K562 (cell line): ENCODE measurements at regions not wholly inside any gene's neighbourhood (a gene's known extent, or its start where the extent isn't known, plus 50 kb on each side); places are given as distances from the start of the nearest gene placed in this dataset.

Experiments used
- ATAC-seq: fragments of 200-7000 bp; cut with Tn5 transposase; 3 replicates; pipeline ENCODE4 v1.9.1; 2020; ENCODE audit warnings: moderate library complexity
- BruUV-seq: library from RNA; stranded (reverse); fragments of 400-500 nt; replicated peaks from 2 replicates; lab custom pipeline; 2021; lab: Mats Ljungman, UMichigan
- CTCF ChIA-PET: fragments of 300-600 bp; formaldehyde crosslinking; extraction: SDS; loops from one replicate; lab custom pipeline; 2021; ENCODE audit warnings: low intra/inter-chr PET ratio; lab: Yijun Ruan, JAX
- POLR2A ChIA-PET: fragments of 300-600, 350-650 bp; sonication (Branson Sonifier 250); formaldehyde crosslinking; extraction: SDS; loops from one replicate; lab custom pipeline; 2021; ENCODE audit warnings: antibody characterized with exemption, inconsistent platforms; lab: Yijun Ruan, JAX
- DNase-seq, 4 experiments: peaks; one replicate each; pipeline versions ENCODE4 v3.0.0 to v3.0.0-alpha.2; 2011 to 2018; ENCODE audit warnings: low spot score in 3 of 4, mixed read lengths in 3 of 4; ENCODE audit errors: extremely low read depth in 1 of 4
- FAIRE-seq: peaks from 2 replicates; lab custom pipeline; 2011; peaks lifted over from hg19 to GRCh38; lab: Jason Lieb, UNC
- H2AFZ ChIP-seq: 2 replicates; pipeline ENCODE4 v1.6.0; 2011; ENCODE audit warnings: low read depth, low read length, control low read depth, inconsistent platforms
- H3K27ac ChIP-seq: fragments of 200-600 bp; 3 replicates; pipeline ENCODE4 v1.8.0; 2011; ENCODE audit warnings: low read depth, mild to moderate bottlenecking, control low read depth, inconsistent platforms, low read length, moderate library complexity, mixed read lengths; ENCODE audit errors: extremely low read depth
- H3K27me3 ChIP-seq, 2 experiments: fragments of 300-600 bp in 1 of 2; 2 replicates in 1 of 2; 3 replicates in 1 of 2; pipeline versions ENCODE4 v1.6.0 to v1.8.0; 2011; ENCODE audit warnings: inconsistent platforms in 2 of 2, low read length in 2 of 2, mild to moderate bottlenecking in 1 of 2, mixed read lengths in 1 of 2, moderate library complexity in 1 of 2; ENCODE audit not compliant: control insufficient read depth in 2 of 2, insufficient read depth in 2 of 2
- H3K36me3 ChIP-seq: fragments of 300-600 bp; 3 replicates; pipeline ENCODE4 v1.8.0; 2011; ENCODE audit warnings: mild to moderate bottlenecking, low read length, inconsistent platforms; ENCODE audit not compliant: control insufficient read depth, insufficient read depth
- H3K4me1 ChIP-seq, 2 experiments: fragments of 200-600 bp in 1 of 2; replicated peaks in 1 of 2; 2 replicates in 1 of 2; 3 replicates in 1 of 2; pipeline versions ENCODE4 v1.5.1 to v1.8.0; 2011; ENCODE audit warnings: inconsistent platforms in 2 of 2, low read length in 2 of 2, mild to moderate bottlenecking in 1 of 2, mixed read lengths in 1 of 2, moderate library complexity in 1 of 2; ENCODE audit not compliant: control insufficient read depth in 2 of 2, insufficient read depth in 2 of 2
- H3K4me2 ChIP-seq: 2 replicates; pipeline ENCODE4 v1.6.1; 2011; ENCODE audit warnings: low read length, control low read depth, inconsistent platforms, mixed read lengths; ENCODE audit not compliant: insufficient read depth
- H3K4me3 ChIP-seq: fragments of 200-600 bp; sonication (generic), shearing (Covaris generic); 2 replicates; pipeline ENCODE4 v1.5.1; 2016; ENCODE audit warnings: control low read depth, inconsistent platforms
- H3K79me2 ChIP-seq: fragments of 200-600 bp; 3 replicates; pipeline ENCODE4 v1.8.0; 2011; ENCODE audit warnings: low read length, inconsistent platforms; ENCODE audit not compliant: control insufficient read depth, insufficient read depth
- H3K9ac ChIP-seq, 2 experiments: 2 replicates each; pipeline versions ENCODE4 v1.6.0 to v1.6.1; 2011; ENCODE audit warnings: low read depth in 2 of 2, low read length in 2 of 2, control low read depth in 1 of 2, inconsistent platforms in 1 of 2, mild to moderate bottlenecking in 1 of 2, mixed read lengths in 1 of 2; ENCODE audit not compliant: insufficient read depth in 1 of 2
- H3K9me1 ChIP-seq: one replicate; pipeline ENCODE4 v1.6.0; 2011; ENCODE audit warnings: inconsistent platforms, mild to moderate bottlenecking, low read length, moderate library complexity; ENCODE audit not compliant: control insufficient read depth, insufficient read depth
- H3K9me3 ChIP-seq: replicated peaks from 2 replicates; pipeline ENCODE4 v1.5.1; 2011; ENCODE audit warnings: low read depth, low read length, inconsistent platforms; ENCODE audit not compliant: control insufficient read depth, insufficient read depth
- H4K20me1 ChIP-seq: replicated peaks from 2 replicates; pipeline ENCODE4 v1.6.1; 2011; ENCODE audit warnings: low read length, inconsistent platforms, mixed read lengths; ENCODE audit not compliant: control insufficient read depth, insufficient read depth
- BRCA1 ChIP-seq, 2 experiments: fragments of 450-650 bp in 1 of 2; sonication (generic) in 1 of 2; formaldehyde crosslinking in 1 of 2; IDR thresholded peaks; 2 replicates each; pipeline versions ENCODE4 v1.5.0 to v1.6.1; 2017 to 2020; ENCODE audit warnings: mild to moderate bottlenecking in 1 of 2, missing genetic modification reagents in 1 of 2
- CBX2 ChIP-seq: fragments of 200-600 bp; sonication (generic); IDR thresholded peaks from one replicate; pipeline ENCODE4 v1.6.1; 2012; ENCODE audit warnings: mild to moderate bottlenecking, low read length, inconsistent platforms; ENCODE audit not compliant: insufficient read depth, poor library complexity, severe bottlenecking
- DDX20 ChIP-seq: fragments of 450-650 bp; IDR thresholded peaks from 2 replicates; pipeline ENCODE4 v1.6.1; 2016; ENCODE audit warnings: missing genetic modification characterization, low read depth, mild to moderate bottlenecking, missing compliant biosample characterization, moderate library complexity
- ETV6 ChIP-seq, 3 experiments: fragments of 150-350 bp in 1 of 3; sonication (generic) in 1 of 3; formaldehyde crosslinking in 1 of 3; IDR thresholded peaks; 2 replicates each; pipeline versions ENCODE4 v1.6.1 to v1.8.0; 2014 to 2022; ENCODE audit warnings: borderline replicate concordance in 2 of 3, low read depth in 2 of 3, antibody characterized with exemption in 1 of 3, low read length in 1 of 3, mild to moderate bottlenecking in 1 of 3, missing genetic modification reagents in 1 of 3
- HMBOX1 ChIP-seq: sonication (generic); IDR thresholded peaks from 2 replicates; pipeline ENCODE4 v1.6.1; 2016
- KAT2B ChIP-seq: IDR thresholded peaks from one replicate; pipeline ENCODE4 v1.6.1; 2012; ENCODE audit warnings: low read depth, mild to moderate bottlenecking, control low read depth, inconsistent platforms, low read length, moderate library complexity
- RBM34 ChIP-seq: fragments of 200-400 bp; formaldehyde crosslinking; IDR thresholded peaks from 2 replicates; pipeline ENCODE4 v1.6.1; 2018; ENCODE audit warnings: low read length, borderline replicate concordance; ENCODE audit not compliant: insufficient read depth
- ZFP1 ChIP-seq: fragments of 450-650 bp; formaldehyde crosslinking; IDR thresholded peaks from 2 replicates; pipeline ENCODE4 v1.4.0; 2020; ENCODE audit warnings: mild to moderate bottlenecking, mixed read lengths
- ZNF41 ChIP-seq: fragments of 250-450 bp; sonication (Bioruptor Pico); conservative IDR thresholded peaks from 2 replicates; pipeline ENCODE4 v1.4.0; 2020; ENCODE audit warnings: mild to moderate bottlenecking
- ZNF436 ChIP-seq: fragments of 250-450, 450-650 bp; sonication (Bioruptor Pico); formaldehyde crosslinking; IDR thresholded peaks from 2 replicates; pipeline ENCODE4 v1.7.0; 2020; ENCODE audit warnings: mild to moderate bottlenecking
- ZNF561 ChIP-seq: fragments of 450-650 bp; formaldehyde crosslinking; conservative IDR thresholded peaks from 2 replicates; pipeline ENCODE4 v1.4.0; 2020; ENCODE audit warnings: mild to moderate bottlenecking, moderate library complexity
- ZNF766 ChIP-seq: fragments of 200-800 bp; sonication (Bioruptor generic); conservative IDR thresholded peaks from 2 replicates; pipeline ENCODE4 v1.6.1; 2016; ENCODE audit warnings: missing genetic modification characterization, missing compliant biosample characterization
- WGBS: fragments of 100-300 bp; shearing (Covaris generic); methylation state at CpG from one replicate; pipeline ENCODE4 v1.1.6; 2016; ENCODE audit warnings: low coverage, mixed read lengths; ENCODE audit not compliant: insufficient coverage; ENCODE audit errors: missing lambda C conversion rate; 5-methylcytosine and 5-hydroxymethylcytosine counted together
- in situ Hi-C: fragments of 300-500 bp; cut with MboI; formaldehyde crosslinking; loops from 4 replicates; pipeline ENCODE4 v1.15.0; 2018; ENCODE audit warnings: inconsistent platforms, mixed read lengths
- intact Hi-C: fragments of 100-400 bp; cut with micrococcal nuclease; formaldehyde crosslinking; loops from 2 replicates; pipeline ENCODE4 v1.14.2; 2022
- TF ChIP-seq, protein P1 (sequence below): fragments of 450-650 bp; formaldehyde crosslinking; IDR thresholded peaks from 2 replicates; pipeline ENCODE4 v1.4.0; 2022; ENCODE audit warnings: missing genetic modification characterization
- TF ChIP-seq, protein P2 (sequence below), 2 experiments: fragments of 200-800 bp in 1 of 2; sonication (Bioruptor generic) in 1 of 2; sonication (generic) in 1 of 2; formaldehyde crosslinking in 1 of 2; IDR thresholded peaks in 1 of 2; conservative IDR thresholded peaks in 1 of 2; 2 replicates each; pipeline versions ENCODE4 v1.5.0 to v1.6.1; 2016 to 2020; ENCODE audit warnings: missing compliant biosample characterization in 1 of 2, missing genetic modification characterization in 1 of 2, missing genetic modification reagents in 1 of 2
- TF ChIP-seq, protein P3 (sequence below), 3 experiments: fragments of 200-800 bp in 1 of 3; sonication (Bioruptor generic) in 1 of 3; sonication (generic) in 1 of 3; formaldehyde crosslinking in 1 of 3; IDR thresholded peaks; 2 replicates each; pipeline versions ENCODE4 v1.6.1 to v1.8.0; 2016 to 2022; ENCODE audit warnings: mild to moderate bottlenecking in 2 of 3, missing compliant biosample characterization in 2 of 3, missing genetic modification characterization in 2 of 3, missing genetic modification reagents in 1 of 3

DNA sequence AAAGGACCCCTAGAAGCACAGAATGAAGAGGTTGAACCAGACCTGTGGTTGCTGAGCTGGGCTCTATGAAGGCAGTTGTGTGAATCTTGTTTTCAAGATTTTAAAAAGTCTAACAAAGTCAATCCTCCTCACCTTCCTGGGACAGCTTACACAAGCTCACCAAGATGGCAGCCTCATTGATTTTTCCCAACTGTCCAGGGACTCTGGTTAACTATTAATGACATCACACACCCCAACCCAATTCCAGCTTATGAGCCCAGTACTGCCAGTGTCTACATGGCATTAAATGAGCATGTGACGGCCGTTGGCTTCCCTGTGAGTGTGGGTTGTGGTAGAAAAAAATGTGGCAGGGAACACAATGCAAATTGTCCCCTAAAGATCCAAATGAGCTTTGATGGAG is 137.0 kb downstream of the CHST1 start:
- Histone ChIP-seq H3K36me3 (no peaks in the 10 kb centered on the region), H2AFZ (no peak overlapping the region), H3K4me1 (no peaks in the 10 kb centered on the region), H3K27ac (no peak overlapping the region), H3K4me3 (no peak overlapping the region), H3K4me2 (no peak overlapping the region), H3K79me2 (no peaks in the 10 kb centered on the region), H3K9me1 (no peaks in the 10 kb centered on the region), H3K9ac (no peak overlapping the region), H3K9me3 (no peaks in the 10 kb centered on the region), H4K20me1 (no peaks in the 10 kb centered on the region), H3K27me3 (peaks cover 0 to 17% of the 10 kb centered on the region in 2 experiments; a peak in 1 of 5 replicates)
- ChIA-PET POLR2A (no interaction called here), CTCF (no interaction called here)
- FAIRE-seq (no peak), DNase-seq (no peak), ATAC-seq (no peak)
- BruUV-seq: no TSS peak
- WGBS: 0% methylated on average over 2 of the region's 2 CpGs
- intact Hi-C loops: no loop called here
- in situ Hi-C loops: no loop called here
- TF ChIP-seq ETV6 (IDR thresholded peaks at IDR 0.05; ENCODE audit: borderline replicate concordance in 1 of 2, low read depth in 2 of 2, low read length in 1 of 2): no peak
- TF ChIP-seq ETV6 (CRISPR knock-in tag; IDR thresholded peaks at IDR 0.05; ENCODE audit: borderline replicate concordance): no peak
- no peak for TF ChIP-seq BRCA1 (IDR thresholded peaks at IDR 0.05)
- TF ChIP-seq BRCA1 (CRISPR knock-in tag; IDR thresholded peaks at IDR 0.05): no peak
- no peak for TF ChIP-seq CBX2
- no peak for TF ChIP-seq KAT2B
- TF ChIP-seq ZNF766 (CRISPR knock-in tag): no peak
- TF ChIP-seq ZNF561: no peak
- no peak for TF ChIP-seq ZNF41 (CRISPR knock-in tag)
- TF ChIP-seq, protein P1, sequence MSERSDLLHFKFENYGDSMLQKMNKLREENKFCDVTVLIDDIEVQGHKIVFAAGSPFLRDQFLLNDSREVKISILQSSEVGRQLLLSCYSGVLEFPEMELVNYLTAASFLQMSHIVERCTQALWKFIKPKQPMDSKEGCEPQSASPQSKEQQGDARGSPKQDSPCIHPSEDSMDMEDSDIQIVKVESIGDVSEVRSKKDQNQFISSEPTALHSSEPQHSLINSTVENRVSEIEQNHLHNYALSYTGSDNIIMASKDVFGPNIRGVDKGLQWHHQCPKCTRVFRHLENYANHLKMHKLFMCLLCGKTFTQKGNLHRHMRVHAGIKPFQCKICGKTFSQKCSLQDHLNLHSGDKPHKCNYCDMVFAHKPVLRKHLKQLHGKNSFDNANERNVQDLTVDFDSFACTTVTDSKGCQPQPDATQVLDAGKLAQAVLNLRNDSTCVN (CRISPR knock-in tag): no peak
- TF ChIP-seq DDX20 (tag): no peak
- no peak for TF ChIP-seq RBM34
- TF ChIP-seq, protein P2, sequence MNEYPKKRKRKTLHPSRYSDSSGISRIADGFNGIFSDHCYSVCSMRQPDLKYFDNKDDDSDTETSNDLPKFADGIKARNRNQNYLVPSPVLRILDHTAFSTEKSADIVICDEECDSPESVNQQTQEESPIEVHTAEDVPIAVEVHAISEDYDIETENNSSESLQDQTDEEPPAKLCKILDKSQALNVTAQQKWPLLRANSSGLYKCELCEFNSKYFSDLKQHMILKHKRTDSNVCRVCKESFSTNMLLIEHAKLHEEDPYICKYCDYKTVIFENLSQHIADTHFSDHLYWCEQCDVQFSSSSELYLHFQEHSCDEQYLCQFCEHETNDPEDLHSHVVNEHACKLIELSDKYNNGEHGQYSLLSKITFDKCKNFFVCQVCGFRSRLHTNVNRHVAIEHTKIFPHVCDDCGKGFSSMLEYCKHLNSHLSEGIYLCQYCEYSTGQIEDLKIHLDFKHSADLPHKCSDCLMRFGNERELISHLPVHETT (CRISPR knock-in tag; conservative IDR thresholded peaks at IDR 0.05 in 1 of 2, IDR thresholded peaks at IDR 0.05 in 1 of 2): no peak
- TF ChIP-seq HMBOX1: no peak
- TF ChIP-seq, protein P3, sequence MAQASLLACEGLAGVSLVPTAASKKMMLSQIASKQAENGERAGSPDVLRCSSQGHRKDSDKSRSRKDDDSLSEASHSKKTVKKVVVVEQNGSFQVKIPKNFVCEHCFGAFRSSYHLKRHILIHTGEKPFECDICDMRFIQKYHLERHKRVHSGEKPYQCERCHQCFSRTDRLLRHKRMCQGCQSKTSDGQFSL (CRISPR knock-in tag; IDR thresholded peaks at IDR 0.05): no peak
- TF ChIP-seq, protein P3 (tag; IDR thresholded peaks at IDR 0.05): no peak
- TF ChIP-seq ZFP1 (CRISPR knock-in tag): no peak
- no peak for TF ChIP-seq ZNF436
